ENCODE measurements at regions not wholly inside any gene's neighbourhood (a gene's known extent, or its start where the extent isn't known, plus 50 kb on each side); places are given as distances from the start of the nearest gene placed in this dataset.

- BruUV-seq (replicated peaks): no TSS peak
- Mint-ChIP-seq H3K27ac (ENCODE audit: low read depth, unreplicated experiment) (no peak overlapping the region), H3K36me3 (ENCODE audit: insufficient read depth, unreplicated experiment) (peaks cover 6% of the 10 kb centered on the region), H3K4me1 (ENCODE audit: insufficient read depth, unreplicated experiment) (peaks cover 21% of the 10 kb centered on the region), H3K4me3 (ENCODE audit: unreplicated experiment) (no peak overlapping the region), H3K27me3 (ENCODE audit: insufficient read depth, unreplicated experiment) (no peaks in the 10 kb centered on the region), H3K9me3 (ENCODE audit: unreplicated experiment) (no peaks in the 10 kb centered on the region)
- TF ChIP-seq CTCF (IDR thresholded peaks at IDR 0.05; ENCODE audit: unreplicated experiment): no peak
- ChIA-PET POLR2A (no interaction called here), CTCF (no interaction called here)
- DNase-seq (ENCODE audit: unreplicated experiment): no peak
- intact Hi-C loops (cut with micrococcal nuclease): no loop called here
Measured at GRCh38 chr5:164187785-164188184, 682.4 kb downstream of the MAT2B start.

- no peak for TF ChIP-seq CTCF (IDR thresholded peaks at IDR 0.05; ENCODE audit: unreplicated experiment)
- no peak for DNase-seq (ENCODE audit: unreplicated experiment)
- ChIA-PET CTCF (no interaction called here), POLR2A (no interaction called here)
- peaks cover 4% of the 10 kb centered on the region for H3K9me3 Mint-ChIP-seq (ENCODE audit: unreplicated experiment)
- intact Hi-C loops (cut with micrococcal nuclease): no loop called here
- no peaks in the 10 kb centered on the region for H3K27me3 Mint-ChIP-seq (ENCODE audit: insufficient read depth, unreplicated experiment)
- peaks cover 16% of the 10 kb centered on the region for H3K4me1 Mint-ChIP-seq (ENCODE audit: insufficient read depth, unreplicated experiment)
- peaks cover 6% of the 10 kb centered on the region for H3K36me3 Mint-ChIP-seq (ENCODE audit: insufficient read depth, unreplicated experiment)
- no TSS peak for BruUV-seq (replicated peaks)
- no peak overlapping the region for H3K4me3 Mint-ChIP-seq (ENCODE audit: unreplicated experiment)
- no peak overlapping the region for H3K27ac Mint-ChIP-seq (ENCODE audit: low read depth, unreplicated experiment)
Measured at GRCh38 chr5:164188733-164189148, 683.3 kb downstream of the MAT2B start.

- CTCF ChIA-PET: interaction anchor here (0.7 kb wide), 1 partner anchor 8 kb away, joined by 3 read pairs; no protein-coding TSS in a partner anchor
- Mint-ChIP-seq H3K27ac (ENCODE audit: low read depth, unreplicated experiment) (peak overlapping the region; percentile 14), H3K4me3 (ENCODE audit: unreplicated experiment) (no peak overlapping the region), H3K27me3 (ENCODE audit: insufficient read depth, unreplicated experiment) (no peaks in the 10 kb centered on the region), H3K9me3 (ENCODE audit: unreplicated experiment) (peaks cover 7% of the 10 kb centered on the region), H3K36me3 (ENCODE audit: insufficient read depth, unreplicated experiment) (peaks cover 6% of the 10 kb centered on the region), H3K4me1 (ENCODE audit: insufficient read depth, unreplicated experiment) (peaks cover 15% of the 10 kb centered on the region)
- no TSS peak for BruUV-seq (replicated peaks)
- intact Hi-C loops (cut with micrococcal nuclease): no loop called here
- DNase-seq (ENCODE audit: unreplicated experiment): peak; percentile 68
- no peak for TF ChIP-seq CTCF (IDR thresholded peaks at IDR 0.05; ENCODE audit: unreplicated experiment)
- POLR2A ChIA-PET: interaction anchor here (1.1 to 1.3 kb wide), 2 partner anchors 13 to 16 kb away, joined by 3 to 4 read pairs; no protein-coding TSS in a partner anchor
Measured at GRCh38 chr5:164191240-164191639, 685.8 kb downstream of the MAT2B start.

GRCh38 chr5:164202338-164202737, 696.9 kb downstream of the MAT2B start:
- Mint-ChIP-seq H3K4me1 (ENCODE audit: insufficient read depth, unreplicated experiment) (peaks cover 38% of the 10 kb centered on the region), H3K36me3 (ENCODE audit: insufficient read depth, unreplicated experiment) (no peaks in the 10 kb centered on the region), H3K27me3 (ENCODE audit: insufficient read depth, unreplicated experiment) (no peaks in the 10 kb centered on the region), H3K27ac (ENCODE audit: low read depth, unreplicated experiment) (peak overlapping the region; percentile 92), H3K9me3 (ENCODE audit: unreplicated experiment) (no peaks in the 10 kb centered on the region), H3K4me3 (ENCODE audit: unreplicated experiment) (no peak overlapping the region)
- ChIA-PET POLR2A (no interaction called here), CTCF (no interaction called here)
- peak; percentile 26 for DNase-seq (ENCODE audit: unreplicated experiment)
- intact Hi-C loops (cut with micrococcal nuclease): no loop called here
- no peak for TF ChIP-seq CTCF (IDR thresholded peaks at IDR 0.05; ENCODE audit: unreplicated experiment)
- BruUV-seq (replicated peaks): no TSS peak

Data from MCF 10A (cell line).